AG04449 (cell line): ENCODE measurements at regions not wholly inside any gene's neighbourhood (a gene's known extent, or its start where the extent isn't known, plus 50 kb on each side); places are given as distances from the start of the nearest gene placed in this dataset.

Source experiments
- CTCF ChIA-PET: fragments of 350-600 bp; formaldehyde crosslinking; extraction: SDS; loops from one replicate; lab custom pipeline; 2021; ENCODE audit warnings: antibody characterized with exemption; lab: Yijun Ruan, JAX
- POLR2A ChIA-PET: fragments of 400-600, 350-600 bp; formaldehyde crosslinking; extraction: SDS; loops from one replicate; lab custom pipeline; 2020; ENCODE audit warnings: antibody characterized with exemption, inconsistent platforms; lab: Yijun Ruan, JAX
- DNase-seq: peaks from one replicate; pipeline ENCODE4 v3.0.0-alpha.2; 2010; ENCODE audit warnings: low read depth, low spot score
- H3K4me3 ChIP-seq: 2 replicates; pipeline ENCODE4 v1.5.1; 2011; ENCODE audit warnings: low read depth, mild to moderate bottlenecking, control low read depth, low read length
- CTCF ChIP-seq: IDR thresholded peaks from one replicate; pipeline ENCODE4 v1.5.1; 2011; ENCODE audit warnings: mild to moderate bottlenecking, moderate library complexity, low read length, control low read depth, inconsistent platforms; ENCODE audit not compliant: insufficient read depth; ENCODE audit errors: missing control alignments

GRCh38 chr17:83151442-83152226 is 72.2 kb downstream of the METRNL start:
- ChIA-PET CTCF (no interaction called here), POLR2A (no interaction called here)
- H3K4me3 ChIP-seq, result no peak overlapping the region
- no peak for DNase-seq
- TF ChIP-seq CTCF, result no peak

- TF ChIP-seq CTCF, result no peak
- H3K4me3 ChIP-seq, result no peak overlapping the region
- POLR2A ChIA-PET, result no interaction called here
- DNase-seq, result no peak
- CTCF ChIA-PET, result no interaction called here
Measured at GRCh38 chr17:83152227-83152744, 72.9 kb downstream of the METRNL start.

GRCh38 chr17:83152745-83153611 is 73.6 kb downstream of the METRNL start:
- CTCF ChIA-PET, result interaction anchor here (0.9 kb wide), 1 partner anchor 9 kb away, joined by 3 read pairs; no protein-coding TSS in a partner anchor
- DNase-seq, result no peak
- no peak for TF ChIP-seq CTCF
- no peak overlapping the region for H3K4me3 ChIP-seq
- POLR2A ChIA-PET, result no interaction called here

GRCh38 chr17:83153681-83154310 is 74.4 kb downstream of the METRNL start:
- no peak for TF ChIP-seq CTCF
- DNase-seq, result no peak
- CTCF ChIA-PET, result interaction anchor here (1.4 kb wide), 1 partner anchor 17 kb away, joined by 4 read pairs; no protein-coding TSS in a partner anchor
- POLR2A ChIA-PET, result no interaction called here
- H3K4me3 ChIP-seq, result no peak overlapping the region

- no peak for DNase-seq
- CTCF ChIA-PET, result interaction anchor here (1.4 kb wide), 1 partner anchor 18 kb away, joined by 4 read pairs; no protein-coding TSS in a partner anchor
- no peak for TF ChIP-seq CTCF
Measured at GRCh38 chr17:83154311-83155127, 75.1 kb downstream of the METRNL start.

More at GRCh38 chr17:83154311-83155127, 75.1 kb downstream of the METRNL start:
- H3K4me3 ChIP-seq, result no peak overlapping the region
- POLR2A ChIA-PET, result interaction anchor here (1.2 kb wide), 1 partner anchor 10 kb away, joined by 3 read pairs; no protein-coding TSS in a partner anchor
